SK-N-MC (cell line): ENCODE measurements at regions not wholly inside any gene's neighbourhood (a gene's known extent, or its start where the extent isn't known, plus 50 kb on each side); places are given as distances from the start of the nearest gene placed in this dataset.

Source experiments
- DNase-seq: peaks from one replicate; pipeline ENCODE4 v3.0.0-alpha.2; 2011; ENCODE audit warnings: low read depth, low spot score
- H3K27ac ChIP-seq: fragments of 200-600 bp; sonication (generic); 2 replicates; pipeline ENCODE4 v1.5.1; 2016; ENCODE audit warnings: mixed run types
- H3K36me3 ChIP-seq: fragments of 200-600 bp; sonication (generic); 2 replicates; pipeline ENCODE4 v1.6.1; 2017; ENCODE audit warnings: antibody characterized with exemption, low read length, mixed read lengths; ENCODE audit not compliant: insufficient read depth
- H3K4me3 ChIP-seq: fragments of 200-600 bp; sonication (generic); 2 replicates; pipeline ENCODE4 v1.5.1; 2016
- H3K9ac ChIP-seq: fragments of 200-600 bp; sonication (generic); 2 replicates; pipeline ENCODE4 v1.8.0; 2017; ENCODE audit warnings: mixed run types, mixed read lengths; ENCODE audit not compliant: insufficient read length
- H3K9me3 ChIP-seq: fragments of 200-600 bp; sonication (generic); 2 replicates; pipeline ENCODE4 v1.6.1; 2017; ENCODE audit warnings: low read depth, mild to moderate bottlenecking, antibody characterized with exemption, low read length, moderate library complexity, mixed read lengths
- EZH2 ChIP-seq: fragments of 200-600 bp; sonication (generic); IDR thresholded peaks from one replicate; pipeline ENCODE4 v1.6.1; 2017; ENCODE audit warnings: antibody characterized with exemption
- FOXP2 ChIP-seq: optimal IDR thresholded peaks from 2 replicates; pipeline ENCODE3; 2011; ENCODE audit warnings: mild to moderate bottlenecking, moderate library complexity; ENCODE audit not compliant: insufficient read depth; ENCODE audit errors: extremely low read length, control extremely low read depth
- POLR2AphosphoS5 ChIP-seq: IDR thresholded peaks from 2 replicates; pipeline ENCODE4 v1.6.1; 2012; ENCODE audit warnings: mild to moderate bottlenecking, low read depth, low read length, borderline replicate concordance

- Histone ChIP-seq H3K36me3 (no peaks in the 10 kb centered on the region), H3K4me3 (no peak overlapping the region), H3K9ac (no peak overlapping the region), H3K9me3 (no peaks in the 10 kb centered on the region), H3K27ac (no peak overlapping the region)
- TF ChIP-seq FOXP2 (no peak), EZH2 (no peak), POLR2AphosphoS5 (no peak)
- no peak for DNase-seq
Measured at GRCh38 chr15:47552978-47553608, 164.2 kb upstream of the SEMA6D start.

- Histone ChIP-seq H3K27ac (no peak overlapping the region), H3K9me3 (no peaks in the 10 kb centered on the region), H3K9ac (no peak overlapping the region), H3K4me3 (no peak overlapping the region), H3K36me3 (no peaks in the 10 kb centered on the region)
- no peak for TF ChIP-seq FOXP2
- no peak for TF ChIP-seq POLR2AphosphoS5
- TF ChIP-seq EZH2: no peak
- no peak for DNase-seq
Measured at GRCh38 chr15:47553947-47554346, 163.4 kb upstream of the SEMA6D start.

- no peak overlapping the region for H3K9ac ChIP-seq
- H3K36me3 ChIP-seq: no peaks in the 10 kb centered on the region
- H3K4me3 ChIP-seq: no peak overlapping the region
- H3K27ac ChIP-seq: no peak overlapping the region
- no peaks in the 10 kb centered on the region; the same call in 1 of the 2 replicates for H3K9me3 ChIP-seq
- TF ChIP-seq EZH2: no peak
- no peak for TF ChIP-seq POLR2AphosphoS5
- TF ChIP-seq FOXP2: no peak
- no peak for DNase-seq
Measured at GRCh38 chr15:47561102-47561501, 156.2 kb upstream of the SEMA6D start.

- no peak for DNase-seq
- no peak overlapping the region for H3K9ac ChIP-seq
- no peak overlapping the region for H3K4me3 ChIP-seq
- H3K36me3 ChIP-seq: no peaks in the 10 kb centered on the region
- H3K9me3 ChIP-seq: no peaks in the 10 kb centered on the region; the same call in 1 of the 2 replicates
- H3K27ac ChIP-seq: no peak overlapping the region
- TF ChIP-seq EZH2 (no peak), POLR2AphosphoS5 (no peak), FOXP2 (no peak)
Measured at GRCh38 chr15:47565949-47566348, 151.4 kb upstream of the SEMA6D start.

- H3K9ac ChIP-seq: no peak overlapping the region
- DNase-seq: no peak
- no peaks in the 10 kb centered on the region for H3K9me3 ChIP-seq
- H3K36me3 ChIP-seq: no peaks in the 10 kb centered on the region
- H3K27ac ChIP-seq: no peak overlapping the region
- H3K4me3 ChIP-seq: no peak overlapping the region
- TF ChIP-seq POLR2AphosphoS5: no peak
- no peak for TF ChIP-seq FOXP2
- no peak for TF ChIP-seq EZH2
Measured at GRCh38 chr15:47566610-47567009, 150.7 kb upstream of the SEMA6D start.

- H3K27ac ChIP-seq: no peak overlapping the region
- H3K9me3 ChIP-seq: no peaks in the 10 kb centered on the region
- no peak for DNase-seq
- no peak overlapping the region for H3K9ac ChIP-seq
- TF ChIP-seq FOXP2: no peak
- no peak for TF ChIP-seq EZH2
- TF ChIP-seq POLR2AphosphoS5: no peak
- H3K4me3 ChIP-seq: no peak overlapping the region
- H3K36me3 ChIP-seq: no peaks in the 10 kb centered on the region
Measured at GRCh38 chr15:47568030-47568429, 149.3 kb upstream of the SEMA6D start.

GRCh38 chr15:47570044-47570443, 147.3 kb upstream of the SEMA6D start:
- no peak for DNase-seq
- Histone ChIP-seq H3K9me3 (no peaks in the 10 kb centered on the region), H3K27ac (no peak overlapping the region), H3K9ac (no peak overlapping the region), H3K4me3 (no peak overlapping the region), H3K36me3 (no peaks in the 10 kb centered on the region)
- TF ChIP-seq FOXP2 (no peak), EZH2 (no peak), POLR2AphosphoS5 (no peak)

- no peak overlapping the region for H3K27ac ChIP-seq
- no peaks in the 10 kb centered on the region for H3K9me3 ChIP-seq
- no peak overlapping the region for H3K9ac ChIP-seq
- no peak for DNase-seq
- H3K36me3 ChIP-seq: no peaks in the 10 kb centered on the region
- TF ChIP-seq POLR2AphosphoS5 (no peak), FOXP2 (no peak), EZH2 (no peak)
- H3K4me3 ChIP-seq: no peak overlapping the region
Measured at GRCh38 chr15:47570451-47570850, 146.9 kb upstream of the SEMA6D start.

- Histone ChIP-seq H3K27ac (no peak overlapping the region), H3K4me3 (no peak overlapping the region), H3K36me3 (no peaks in the 10 kb centered on the region), H3K9me3 (no peaks in the 10 kb centered on the region), H3K9ac (no peak overlapping the region)
- DNase-seq: no peak
- TF ChIP-seq FOXP2 (no peak), EZH2 (no peak), POLR2AphosphoS5 (no peak)
Measured at GRCh38 chr15:47570881-47571640, 146.2 kb upstream of the SEMA6D start.
